Hepatic stellate cell (primary cell): ENCODE measurements at regions not wholly inside any gene's neighbourhood (a gene's known extent, or its start where the extent isn't known, plus 50 kb on each side); places are given as distances from the start of the nearest gene placed in this dataset.
"Not testable (repeated sequence)": the region's sequence is repeated elsewhere in the genome, so short reads cannot be mapped to it uniquely, and the experiment has no call there.

Source experiments
- DNase-seq: peaks from one replicate; pipeline ENCODE4 v3.0.0; 2011; ENCODE audit warnings: low spot score

DNA sequence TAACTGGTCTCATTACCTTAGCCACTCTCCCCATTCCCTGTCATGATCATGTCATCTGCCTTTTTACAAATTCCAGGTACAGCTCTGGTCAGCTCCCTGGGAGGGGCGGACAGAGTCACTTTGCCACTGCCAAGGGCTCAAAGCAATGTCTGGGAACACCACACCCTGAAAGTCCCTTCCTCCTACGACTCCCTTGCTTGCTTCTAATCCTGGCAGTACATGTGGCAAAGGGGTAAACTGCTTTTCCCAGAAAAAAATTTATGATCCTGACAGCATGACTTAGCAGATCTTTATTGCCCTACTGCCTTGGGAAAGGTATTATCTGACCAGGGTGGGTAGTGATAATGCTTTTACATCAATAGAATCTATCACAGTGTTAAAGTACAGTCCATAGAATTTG lies 376.0 kb upstream of the PDE3A start:
- DNase-seq = no peak

DNA sequence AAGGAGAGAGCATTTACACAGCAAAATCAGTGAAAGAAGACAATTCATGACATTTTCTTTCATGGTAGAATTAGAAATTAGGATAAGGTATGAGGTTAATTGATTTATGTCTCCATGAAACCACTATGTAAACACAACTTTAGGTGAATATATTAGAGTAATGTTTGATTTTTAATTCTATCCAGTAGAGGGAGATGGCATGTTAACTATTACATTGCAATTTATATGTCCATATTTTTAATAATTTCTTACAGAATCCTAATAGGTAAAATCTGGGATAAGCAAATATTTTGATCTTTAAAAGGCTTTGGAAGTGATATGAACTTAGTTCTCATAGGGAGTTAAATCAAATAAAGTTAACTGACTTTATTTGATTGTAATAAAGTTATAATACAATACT lies 373.4 kb upstream of the PDE3A start:
- no peak for DNase-seq

DNA sequence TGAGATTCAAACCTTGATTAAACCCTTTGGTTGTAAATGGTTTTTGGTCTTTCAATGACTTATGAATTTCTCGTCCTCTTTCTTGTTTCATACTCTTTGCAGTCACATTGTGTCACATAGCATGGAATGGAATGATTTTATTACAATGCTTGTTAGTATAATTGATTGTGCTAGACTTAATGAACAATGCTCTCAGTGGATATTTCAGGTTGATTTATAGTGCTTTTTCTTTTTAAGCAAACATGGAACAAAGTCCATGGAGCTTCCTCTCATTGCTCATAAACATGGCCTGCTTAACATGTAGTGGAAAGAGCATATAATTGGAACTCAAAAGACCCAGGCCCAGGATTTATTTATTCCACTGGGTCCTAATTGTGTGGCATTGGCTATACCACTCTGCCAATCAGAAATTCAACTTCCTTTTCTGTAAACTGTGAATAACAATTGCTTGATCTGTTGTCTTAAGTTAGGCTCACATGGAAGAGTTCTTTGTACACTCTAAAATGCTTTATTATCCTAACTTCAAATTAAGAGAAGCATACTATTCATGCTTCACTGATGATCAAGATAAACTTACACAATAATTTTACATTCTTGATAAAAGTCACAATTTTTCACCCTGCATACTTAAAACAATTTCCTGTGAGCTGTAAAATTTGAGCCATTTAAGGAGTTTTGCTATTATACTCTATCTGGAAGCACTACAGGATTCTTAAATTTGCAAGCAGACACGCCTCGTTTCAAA lies 370.5 kb upstream of the PDE3A start:
- DNase-seq = no peak

DNA sequence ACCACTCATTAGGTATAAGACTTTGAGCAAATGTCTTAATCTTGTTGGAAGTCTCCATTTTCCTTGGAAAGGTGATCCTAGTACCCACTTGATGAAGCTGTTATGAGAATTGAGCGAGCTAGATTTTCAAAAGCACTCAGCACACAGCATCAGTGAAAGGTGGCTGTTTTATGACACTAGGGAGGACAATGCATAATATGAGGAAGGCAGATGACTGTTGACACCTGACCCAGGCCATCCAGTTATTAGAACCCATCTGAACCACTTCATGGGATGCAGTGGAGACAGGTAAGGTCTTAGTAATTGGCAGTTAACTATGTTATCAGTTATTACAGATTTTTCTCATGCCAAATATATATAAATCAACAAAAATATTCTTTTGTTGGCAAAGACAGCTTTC lies 369.9 kb upstream of the PDE3A start:
- DNase-seq = no peak

DNA sequence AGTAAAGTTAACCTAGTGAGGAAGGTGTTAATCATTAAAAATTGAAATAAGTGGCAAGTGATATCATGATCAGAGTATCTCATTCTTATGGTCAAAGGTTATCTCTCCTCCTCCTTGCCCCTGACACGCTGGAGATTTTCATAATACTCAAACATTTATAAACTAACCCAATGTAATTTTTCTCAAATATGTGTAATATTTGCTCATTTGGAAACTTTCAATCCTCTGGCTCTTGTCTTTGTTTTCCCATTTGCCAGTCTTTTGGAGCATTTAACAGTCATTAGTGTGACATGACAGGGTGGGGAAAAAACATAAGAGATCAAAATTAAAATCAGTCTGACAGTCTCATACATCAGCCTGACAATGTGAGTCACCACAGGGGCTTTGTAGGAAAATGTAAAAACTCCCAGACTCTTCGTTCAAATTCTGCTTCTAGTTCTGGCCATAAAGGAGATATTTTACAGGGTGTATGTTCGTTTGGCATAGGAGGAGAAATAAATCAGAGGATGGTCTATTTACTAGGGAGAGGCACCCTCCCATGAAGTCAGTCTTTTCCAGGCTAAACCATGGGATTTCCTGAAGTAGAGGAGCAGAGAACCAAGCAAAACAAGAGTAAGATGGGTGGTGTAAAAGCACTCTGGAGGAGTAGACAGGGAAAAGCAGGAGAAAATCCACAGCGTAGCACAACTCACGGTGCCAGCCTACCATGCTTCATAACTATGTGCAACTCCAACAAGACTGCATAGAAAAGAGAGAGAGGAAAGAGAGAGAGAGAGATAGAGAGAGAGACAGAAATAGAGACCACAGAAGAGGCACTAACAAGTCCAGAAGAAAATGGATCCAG lies 369.2 kb upstream of the PDE3A start:
- DNase-seq = no peak

DNA sequence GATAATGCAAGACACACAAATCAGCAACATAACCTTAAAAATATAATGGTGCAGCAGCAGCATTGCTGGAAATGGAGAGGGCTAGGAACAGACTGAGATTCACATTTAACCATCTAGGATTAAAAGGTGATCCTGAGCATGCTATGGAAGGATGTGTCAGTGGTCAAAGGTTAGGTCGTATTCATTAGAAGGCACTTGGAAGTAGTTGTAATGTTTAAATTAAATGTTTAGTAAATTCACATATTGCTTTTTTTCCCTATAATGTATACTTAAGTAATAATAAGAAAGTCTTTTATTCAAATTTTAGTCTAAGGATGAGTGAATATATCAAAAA lies 368.6 kb upstream of the PDE3A start:
- no peak for DNase-seq

DNA sequence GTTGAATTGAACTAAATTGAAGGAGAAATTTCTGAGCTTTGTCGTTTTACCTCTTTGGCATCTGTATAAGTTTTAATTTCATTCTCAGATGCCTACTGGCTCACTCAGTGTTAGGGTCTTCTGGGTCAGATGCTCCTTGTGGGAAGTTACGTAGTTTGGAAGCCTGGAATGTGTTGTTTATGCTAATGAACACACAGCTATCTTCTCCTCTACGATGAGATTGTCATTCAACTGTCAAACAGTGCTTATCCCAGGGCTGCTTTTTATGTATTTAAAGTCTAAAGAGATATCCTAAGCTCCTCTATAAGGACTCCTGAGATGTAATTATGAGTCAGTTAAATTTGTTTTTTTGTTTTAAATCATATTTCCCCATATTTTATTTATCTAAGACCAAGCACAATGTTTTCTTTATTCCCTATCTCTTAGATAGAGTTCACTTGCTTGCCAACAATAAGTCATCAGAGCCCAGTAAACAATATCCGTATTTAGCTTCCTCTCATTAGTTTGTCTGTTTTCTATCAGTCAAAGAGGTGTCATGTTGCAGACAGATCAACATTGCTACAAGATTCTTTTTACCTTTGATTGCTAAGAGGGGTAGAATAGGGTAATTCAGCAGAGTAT lies 368.0 kb upstream of the PDE3A start:
- no peak for DNase-seq

DNA sequence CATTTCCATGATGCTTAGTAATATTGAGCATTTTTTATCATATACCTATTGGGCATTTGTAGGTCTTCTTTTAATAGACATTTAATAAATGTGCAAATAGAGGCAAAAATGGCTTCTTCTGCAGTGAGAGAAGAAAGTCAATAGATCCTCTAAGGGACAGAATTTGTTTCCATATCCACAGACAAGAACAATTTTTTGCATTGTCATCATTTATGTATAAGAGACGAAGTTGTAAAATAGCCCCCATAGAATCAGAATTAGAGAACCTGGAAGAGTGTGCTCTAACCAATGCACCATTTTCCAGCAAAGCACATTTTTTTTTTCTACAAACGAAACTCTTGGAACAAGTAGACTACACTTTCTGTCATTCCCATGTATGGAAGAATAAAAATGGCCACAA lies 365.1 kb upstream of the PDE3A start:
- DNase-seq = no peak

DNA sequence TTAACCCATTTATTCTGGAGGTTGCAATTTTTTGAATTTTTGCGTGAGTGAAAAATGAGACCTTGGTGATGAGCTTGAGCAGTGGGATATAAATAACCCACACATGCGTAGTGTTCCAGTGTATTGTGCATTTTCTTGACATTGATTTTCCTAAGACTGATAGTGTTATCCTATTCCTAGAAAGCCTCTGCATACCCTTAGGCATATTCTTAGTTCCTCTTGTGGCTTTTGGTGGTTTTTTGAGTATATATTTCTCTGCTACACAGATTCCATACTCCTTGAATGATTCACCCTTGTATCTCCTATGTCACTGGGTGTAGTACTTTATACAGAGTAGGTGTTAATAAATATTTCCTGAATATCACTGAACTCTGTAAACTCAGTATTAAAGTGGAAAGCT lies 363.4 kb upstream of the PDE3A start:
- DNase-seq = no peak

DNA sequence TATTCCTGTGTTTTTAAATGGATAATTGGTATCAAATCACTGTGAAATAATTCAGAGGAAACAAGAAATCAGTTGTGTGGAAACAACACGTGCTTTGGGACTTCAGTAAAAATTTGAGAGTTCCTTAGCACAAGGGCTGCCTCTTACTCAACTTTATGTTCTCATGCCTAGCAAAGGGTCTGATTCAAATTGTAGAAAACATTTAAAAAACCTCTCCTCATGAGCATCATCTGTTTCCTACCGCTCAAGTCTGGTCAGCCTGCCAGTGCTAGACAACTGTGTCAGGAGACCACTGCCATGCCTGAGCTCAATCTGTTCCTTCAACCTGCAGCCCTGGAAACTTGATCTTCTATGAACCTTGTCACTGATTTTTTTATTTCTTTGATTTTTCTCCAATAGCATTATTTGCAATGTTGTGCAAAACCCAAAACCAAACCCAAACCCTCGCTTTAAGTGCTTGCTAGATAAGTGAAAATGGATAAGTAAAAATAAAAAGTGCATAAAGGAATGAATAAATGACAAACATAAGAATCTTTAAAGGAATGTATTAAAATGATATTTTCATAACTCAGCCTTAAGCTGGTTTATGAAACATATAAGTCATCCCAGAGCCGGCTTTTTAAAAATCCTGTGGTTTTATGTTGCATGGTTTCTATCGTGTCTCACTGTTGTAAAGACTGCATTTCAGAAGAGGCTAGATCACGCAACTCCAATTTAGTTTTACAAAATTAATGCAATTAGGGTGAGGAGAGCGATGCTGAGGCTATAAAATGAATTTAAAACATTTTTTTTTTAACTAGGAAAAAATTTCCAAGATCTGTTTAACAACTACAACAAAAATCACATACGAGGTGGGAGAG lies 361.2 kb upstream of the PDE3A start:
- peak; percentile 9 for DNase-seq

DNA sequence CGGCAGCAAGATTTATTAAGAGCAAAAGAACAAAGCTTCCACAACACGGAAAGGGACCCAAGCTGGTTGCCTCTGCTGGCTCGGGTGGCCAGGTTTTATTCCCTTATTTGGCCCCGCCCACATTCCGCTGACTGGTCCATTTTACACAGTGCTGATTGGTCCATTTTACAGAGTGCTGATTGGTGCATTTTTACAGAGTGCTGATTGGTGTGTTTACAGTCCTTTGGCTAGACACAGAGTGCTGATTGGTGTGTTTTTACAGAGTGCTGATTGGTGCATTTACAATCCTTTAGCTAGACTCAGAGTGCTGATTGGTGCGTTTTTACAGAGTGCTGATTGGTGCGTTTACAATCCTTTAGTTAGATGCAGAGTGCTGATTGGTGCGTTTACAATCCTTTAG lies 358.4 kb upstream of the PDE3A start:
- not testable (repeated sequence) for DNase-seq

DNA sequence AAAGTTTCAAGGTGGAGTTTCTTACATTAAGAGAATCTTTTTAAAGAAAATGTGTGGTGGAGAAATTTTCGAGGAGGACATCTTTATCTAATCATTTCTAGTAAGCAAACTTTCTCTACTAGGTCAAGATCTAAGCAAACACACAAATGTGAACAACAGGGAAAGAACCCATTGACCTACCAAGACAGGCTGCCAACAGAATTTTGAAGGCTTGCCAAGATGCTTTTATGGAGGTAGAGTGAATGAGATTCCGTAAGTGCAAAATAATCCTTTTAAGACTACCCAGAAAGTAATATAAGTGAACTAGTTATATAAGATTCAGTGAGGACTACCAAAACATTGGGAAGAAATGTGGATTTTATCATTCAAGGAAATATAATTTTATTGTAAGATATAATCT lies 357.1 kb upstream of the PDE3A start:
- no peak for DNase-seq

DNA sequence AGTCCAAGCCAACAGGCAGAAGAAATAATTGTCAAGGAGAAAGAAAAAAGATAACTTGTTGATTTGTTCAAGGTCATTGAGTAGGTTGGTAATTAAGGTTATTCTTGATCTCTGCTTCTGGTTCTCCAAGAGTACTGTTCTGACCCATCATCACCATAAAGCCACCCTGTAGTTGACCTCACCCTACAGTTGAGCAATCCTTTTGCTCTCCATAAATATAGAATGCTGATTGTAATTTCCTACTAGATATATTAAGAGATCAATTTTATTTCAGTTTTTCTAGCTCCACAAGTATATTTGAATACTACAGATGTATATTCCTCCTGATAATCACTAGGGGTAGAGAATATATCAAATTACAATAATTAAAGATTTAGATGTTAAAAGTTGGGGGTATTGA lies 350.5 kb upstream of the PDE3A start:
- no peak for DNase-seq

DNA sequence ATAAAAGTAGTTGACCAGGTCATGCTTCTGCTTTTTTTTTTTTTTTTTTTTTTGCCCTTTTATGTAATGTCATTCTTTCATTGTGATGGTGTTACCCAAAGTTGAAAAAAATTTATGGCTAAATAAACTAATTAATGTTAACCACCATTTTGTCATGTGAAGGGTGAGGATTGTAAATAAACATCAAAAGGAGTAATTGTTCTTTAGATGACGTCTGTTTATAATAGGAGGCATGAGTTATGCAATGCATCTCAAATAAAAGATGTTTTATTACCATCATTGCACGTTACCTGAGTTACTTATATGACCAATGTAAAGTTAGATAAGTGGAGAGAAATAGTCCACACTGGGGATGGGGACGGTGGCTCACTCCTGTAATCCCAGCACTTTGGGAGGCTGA lies 349.9 kb upstream of the PDE3A start:
- DNase-seq = no peak

DNA sequence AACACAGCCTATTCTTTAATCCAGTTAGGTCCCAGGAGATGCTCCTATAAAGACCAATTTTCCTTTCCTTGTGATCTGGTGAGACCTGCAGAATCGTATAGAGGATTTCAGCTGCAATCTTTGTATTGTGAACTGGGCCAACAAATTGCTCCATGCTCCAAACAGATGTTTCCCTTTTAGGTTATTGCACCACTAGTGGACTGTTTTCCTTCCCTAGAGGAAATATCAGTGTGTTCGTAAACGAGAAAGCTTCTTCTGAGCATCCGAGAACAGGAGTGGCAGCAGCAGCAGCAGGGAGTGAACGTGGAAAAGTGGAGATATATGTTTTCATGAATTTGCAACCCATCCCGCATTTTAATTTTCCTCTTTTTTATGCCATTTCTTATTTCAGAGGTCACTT lies 344.1 kb upstream of the PDE3A start:
- no peak for DNase-seq

DNA sequence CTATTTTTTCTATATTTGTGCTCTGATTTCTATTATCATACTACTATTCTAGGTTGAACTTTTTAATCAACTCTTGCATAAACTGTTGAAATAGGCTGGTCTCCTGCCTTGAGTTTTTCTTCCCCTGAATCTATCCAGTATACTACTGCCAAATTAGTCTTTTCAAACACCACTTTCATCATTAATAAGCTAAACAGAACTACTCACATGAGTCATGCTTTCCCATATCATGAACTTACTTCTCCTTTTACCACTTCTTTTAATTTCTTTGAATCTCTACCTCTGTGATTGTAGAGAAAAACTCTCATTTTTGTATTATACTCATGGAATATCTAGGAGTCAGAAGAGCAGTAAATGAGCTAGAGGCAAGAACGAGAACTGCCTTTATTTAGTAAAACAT lies 340.3 kb upstream of the PDE3A start:
- DNase-seq = no peak

DNA sequence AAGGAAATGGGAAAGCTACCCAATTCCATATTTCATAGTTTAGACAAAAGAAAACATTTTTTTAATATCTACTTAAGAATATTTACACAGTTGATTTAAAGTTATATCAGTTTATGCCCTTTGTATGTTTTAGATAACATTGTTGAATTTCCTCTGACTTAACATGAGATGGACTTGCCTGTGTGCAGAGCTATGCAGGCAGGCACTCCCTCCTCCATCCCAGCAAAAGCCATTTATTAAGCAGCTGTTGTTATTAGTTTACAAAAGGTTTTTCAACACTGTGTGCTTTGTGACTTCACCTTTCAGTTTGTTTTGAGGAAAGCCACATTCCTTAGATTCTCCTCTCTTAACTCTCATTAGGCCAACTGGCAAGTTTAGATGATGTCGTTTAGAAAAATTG lies 337.5 kb upstream of the PDE3A start:
- no peak for DNase-seq

DNA sequence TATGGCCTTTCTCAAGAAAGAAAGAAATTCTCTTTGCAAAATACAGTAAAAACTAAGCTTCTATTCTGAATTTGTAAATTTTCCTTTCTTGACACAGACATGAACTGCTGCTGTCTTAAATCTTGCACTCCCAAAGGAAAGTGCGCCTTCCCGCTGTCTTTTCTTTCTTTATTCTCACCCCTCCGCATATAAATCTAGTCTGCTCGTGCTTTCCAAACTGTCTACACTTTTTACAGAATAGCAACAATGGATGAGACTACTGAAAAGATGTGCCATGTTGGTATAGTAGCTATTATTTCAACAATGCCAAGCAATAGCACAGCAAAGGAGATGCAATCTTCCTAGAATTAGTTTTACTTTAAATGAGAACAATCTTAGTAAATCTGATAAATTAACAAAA lies 328.8 kb upstream of the PDE3A start:
- no peak for DNase-seq

DNA sequence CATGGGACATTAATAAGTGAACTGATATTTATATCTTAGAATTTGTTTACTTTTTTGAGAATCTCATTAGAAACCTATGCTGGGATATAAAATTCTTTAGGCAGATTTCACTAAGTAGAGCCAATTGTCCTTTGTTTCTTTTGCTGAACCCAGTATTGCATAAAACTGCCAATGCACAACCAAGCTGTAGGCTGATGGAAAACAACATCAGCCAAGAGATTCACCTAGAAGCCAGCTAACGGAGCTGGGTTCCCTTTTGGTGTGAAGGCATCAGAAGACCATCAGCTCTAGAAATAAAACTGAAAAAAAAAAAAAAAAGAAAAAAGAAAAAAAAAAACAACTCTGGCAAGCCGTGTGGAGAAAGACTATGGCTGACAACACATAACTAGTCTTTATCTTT lies 328.2 kb upstream of the PDE3A start:
- no peak for DNase-seq

DNA sequence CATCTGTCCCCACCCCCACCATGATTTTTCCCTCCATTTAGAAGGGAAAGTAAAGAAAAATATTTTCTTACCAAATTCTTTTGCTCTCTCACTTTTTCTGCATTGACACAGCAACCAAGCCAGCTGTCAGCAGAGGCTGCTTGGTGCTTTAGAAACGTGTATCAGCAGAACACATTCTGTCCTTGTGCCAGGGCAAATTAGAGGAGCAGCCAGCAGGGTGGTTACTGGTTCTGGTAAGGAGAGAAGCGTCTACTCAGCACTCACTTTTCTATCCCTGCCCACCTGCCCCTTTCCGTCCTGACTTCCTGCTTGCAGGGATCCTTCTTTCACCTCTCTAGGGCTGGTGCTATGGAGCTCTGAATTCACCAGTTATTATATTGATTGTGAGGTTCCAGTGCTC lies 327.5 kb upstream of the PDE3A start:
- DNase-seq = no peak

DNA sequence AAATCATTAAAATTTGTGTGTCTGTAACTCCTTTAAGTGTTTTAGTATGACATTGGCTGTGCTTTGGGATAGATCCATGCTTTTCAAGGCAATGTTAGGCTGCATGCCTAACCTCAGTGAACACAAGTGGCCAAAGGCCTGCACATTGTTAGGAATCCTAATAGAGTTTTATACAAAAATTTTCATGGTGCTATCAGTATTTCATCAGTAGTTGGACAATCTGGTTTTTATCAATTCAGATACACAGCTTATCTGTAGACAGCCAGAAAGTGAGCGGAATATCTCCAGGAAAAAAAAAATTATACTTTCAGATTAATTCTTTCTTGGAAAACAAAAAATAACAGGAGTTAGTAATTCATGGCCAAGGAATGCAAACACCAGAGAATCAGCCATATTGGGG lies 324.0 kb upstream of the PDE3A start:
- no peak for DNase-seq

DNA sequence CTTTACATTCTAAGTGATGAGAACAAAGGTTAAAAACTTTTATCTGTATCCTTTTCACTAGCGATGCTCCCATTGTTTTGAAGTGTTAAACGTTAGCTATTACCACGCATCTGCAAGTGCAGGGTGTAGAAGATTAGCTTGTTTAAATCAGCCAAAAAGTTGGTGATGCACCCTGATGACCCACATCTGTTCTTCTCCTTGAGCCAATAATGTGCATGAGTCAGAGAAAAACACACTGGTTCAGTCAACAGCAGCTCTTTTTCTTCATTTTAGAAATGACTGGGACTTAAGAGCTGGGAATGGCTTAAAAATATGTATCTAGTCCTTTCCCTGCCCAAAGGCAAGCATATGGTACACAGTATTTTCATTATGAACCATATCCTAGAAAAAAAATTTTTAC lies 323.5 kb upstream of the PDE3A start:
- DNase-seq = peak; percentile 19

DNA sequence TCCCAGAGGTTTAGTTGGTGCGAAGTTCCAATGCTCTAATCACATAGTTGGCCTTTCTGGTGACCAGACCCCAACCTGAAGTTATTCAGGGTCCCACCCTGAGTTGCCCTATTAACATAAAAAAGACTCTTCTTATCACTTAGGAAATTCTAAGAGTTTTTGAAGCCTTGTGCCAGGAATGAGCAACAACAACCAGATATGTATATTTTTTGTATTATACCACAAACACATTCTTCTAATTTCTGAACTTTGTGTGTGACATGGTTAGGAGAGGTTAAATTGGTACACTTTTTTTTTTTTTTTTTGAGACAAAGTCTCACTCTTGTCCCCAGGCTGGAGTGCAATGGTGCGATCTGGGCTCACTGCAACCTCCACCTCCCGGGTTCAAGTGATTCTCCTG lies 320.4 kb upstream of the PDE3A start:
- DNase-seq = no peak
